ENCODE measurements at regions not wholly inside any gene's neighbourhood (a gene's known extent, or its start where the extent isn't known, plus 50 kb on each side); places are given as distances from the start of the nearest gene placed in this dataset.
"Not testable (repeated sequence)": the region's sequence is repeated elsewhere in the genome, so short reads cannot be mapped to it uniquely, and the experiment has no call there.

- no peak for DNase-seq
Observed at GRCh38 chr4:164116286-164116685, 621.8 kb downstream of the TMA16 start.

DNA sequence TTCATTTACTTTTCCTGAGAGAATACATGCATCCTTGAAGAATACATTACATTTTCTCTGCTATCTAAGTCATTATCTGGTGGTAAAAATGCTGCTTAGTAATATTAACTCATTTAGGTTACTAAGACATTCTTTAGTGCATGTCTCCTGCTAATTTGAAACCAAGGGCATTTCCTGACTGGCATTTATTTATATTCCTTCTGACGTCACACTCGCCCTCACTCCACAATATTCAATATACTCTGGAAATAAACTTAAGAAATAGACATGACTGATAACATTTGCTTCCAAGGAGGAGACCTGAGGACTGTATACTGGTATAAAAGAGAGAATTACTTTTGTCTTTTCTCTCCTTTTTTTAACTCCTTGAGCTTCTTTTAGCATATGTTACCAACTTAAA lies 619.5 kb upstream of the SMIM31 start:
- DNase-seq: no peak

DNA sequence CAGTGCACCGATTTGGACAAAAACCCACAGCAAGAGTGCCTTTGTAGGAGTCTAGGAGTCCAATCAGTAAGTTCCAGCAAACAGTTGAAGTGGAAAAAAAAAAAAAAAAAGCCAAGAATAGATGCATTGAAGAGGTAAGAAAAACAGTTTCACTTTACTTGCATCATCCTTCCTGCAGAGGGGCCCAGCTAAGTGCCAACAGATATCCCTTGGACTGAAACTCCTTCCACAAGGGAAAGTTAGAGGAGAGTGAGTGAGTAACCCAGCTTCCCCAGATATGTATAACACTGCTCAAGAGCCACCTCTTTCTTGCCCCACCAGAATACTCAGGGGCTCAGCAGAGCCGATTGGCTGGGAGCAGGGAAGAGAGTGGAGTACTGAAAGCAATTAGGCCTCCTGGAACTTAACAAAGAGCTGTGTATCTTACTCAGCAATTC lies 617.7 kb upstream of the SMIM31 start:
- DNase-seq: no peak

GRCh38 chr4:164138521-164138920 lies 615.4 kb upstream of the SMIM31 start:
- DNase-seq: no peak

GRCh38 chr4:164139291-164139690 lies 614.6 kb upstream of the SMIM31 start:
- DNase-seq: no peak

GRCh38 chr4:164141755-164142375 lies 612.1 kb upstream of the SMIM31 start:
- DNase-seq: not testable (repeated sequence)

DNA sequence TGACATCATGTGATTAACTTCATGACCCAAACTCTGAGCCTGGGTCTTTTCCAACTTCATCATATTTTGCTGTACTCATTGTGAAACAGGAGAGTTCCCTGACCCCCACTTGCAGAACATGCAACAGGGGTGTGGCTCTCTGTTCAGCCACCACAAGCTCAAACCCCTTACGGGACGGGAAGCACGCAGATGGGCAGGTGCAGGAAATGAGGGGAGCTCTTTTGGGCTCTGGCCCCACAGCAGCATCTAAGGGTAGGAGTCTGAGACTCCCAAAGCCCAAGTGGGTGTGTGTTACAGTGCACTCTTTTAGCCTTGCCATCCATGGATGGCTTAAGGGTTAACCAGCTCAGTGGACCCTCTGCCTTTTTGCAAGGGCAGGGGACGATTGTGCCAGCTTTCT lies 599.5 kb upstream of the SMIM31 start:
- no peak for DNase-seq

DNA sequence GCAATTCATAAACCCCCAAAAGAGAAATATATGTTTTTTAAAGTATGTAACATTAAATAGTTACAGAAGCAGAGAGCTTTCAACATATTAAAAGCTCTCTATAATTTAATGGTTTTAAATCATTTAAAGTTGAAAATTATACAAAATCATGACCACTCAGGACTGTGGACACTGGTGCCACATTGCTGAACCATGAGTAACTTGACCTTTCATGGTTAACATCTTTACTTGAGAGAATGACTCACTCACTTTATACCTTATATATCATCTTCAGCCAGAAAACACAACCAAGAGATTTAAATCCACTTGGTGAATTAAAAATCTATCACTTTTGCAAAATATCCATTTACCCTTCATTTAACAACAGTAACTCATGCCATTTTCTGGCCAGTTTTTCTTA lies 584.3 kb upstream of the SMIM31 start:
- no peak for DNase-seq

DNA sequence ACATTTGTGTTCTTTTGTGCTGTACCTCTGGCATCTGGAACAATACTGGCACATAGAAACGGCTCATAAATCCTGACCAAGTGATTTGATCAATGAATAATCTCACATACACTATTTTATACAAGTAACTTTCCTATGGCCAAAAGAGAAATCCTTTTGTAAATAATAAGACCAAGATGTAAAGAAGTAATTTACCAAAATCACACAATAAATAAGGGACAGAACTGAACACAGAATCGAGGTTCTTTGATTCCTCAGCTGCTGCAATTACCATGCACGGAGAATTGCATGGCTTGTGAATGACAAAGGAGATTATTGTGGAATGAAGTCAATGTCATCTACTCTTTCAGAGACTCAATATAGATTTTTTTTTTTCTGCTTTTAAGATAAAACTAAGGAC lies 576.8 kb upstream of the SMIM31 start:
- no peak for DNase-seq

GRCh38 chr4:164177753-164178152 lies 576.2 kb upstream of the SMIM31 start:
- DNase-seq: no peak

- no peak for DNase-seq
Observed at GRCh38 chr4:164188236-164188635, 565.7 kb upstream of the SMIM31 start.

GRCh38 chr4:164192844-164193243 lies 561.1 kb upstream of the SMIM31 start:
- DNase-seq: no peak

DNA sequence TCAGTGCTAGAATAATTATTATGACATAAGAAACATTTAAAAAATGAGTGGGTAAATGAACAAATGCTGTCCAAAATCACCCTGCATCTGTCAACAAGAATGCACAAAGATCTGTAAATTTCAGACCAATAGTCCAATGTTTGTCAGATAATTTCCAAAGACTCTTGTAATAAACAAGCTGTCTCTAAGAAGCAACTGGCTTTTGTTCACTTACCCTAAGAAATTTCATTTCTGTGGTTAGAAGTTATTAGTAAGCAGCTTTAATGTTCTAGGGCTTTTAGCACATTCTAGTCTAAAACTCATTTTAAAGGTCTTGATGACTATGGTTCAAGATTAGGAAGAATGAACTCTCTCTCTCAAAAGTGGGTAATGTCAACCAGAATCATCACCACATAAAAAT lies 560.3 kb upstream of the SMIM31 start:
- DNase-seq: no peak

DNA sequence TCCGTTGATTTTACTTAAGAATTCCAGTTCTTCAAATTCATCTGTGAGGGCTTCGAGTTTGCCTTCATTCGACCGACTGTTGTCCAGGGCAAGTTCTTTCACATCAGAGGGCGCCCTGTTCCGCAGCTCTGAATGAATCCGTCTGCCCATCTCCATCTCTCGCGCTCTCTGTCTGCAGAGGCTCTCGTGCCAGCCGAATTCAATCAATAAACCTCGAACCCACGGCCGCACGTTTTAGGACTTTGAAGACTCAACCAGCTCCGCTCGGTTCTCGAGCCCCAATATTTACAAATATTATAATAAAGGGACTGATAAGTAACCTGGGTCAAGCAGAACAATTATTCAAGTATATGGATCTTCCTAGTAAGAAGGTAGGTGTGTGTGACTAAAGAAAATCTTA lies 556.4 kb upstream of the SMIM31 start:
- no peak for DNase-seq

DNA sequence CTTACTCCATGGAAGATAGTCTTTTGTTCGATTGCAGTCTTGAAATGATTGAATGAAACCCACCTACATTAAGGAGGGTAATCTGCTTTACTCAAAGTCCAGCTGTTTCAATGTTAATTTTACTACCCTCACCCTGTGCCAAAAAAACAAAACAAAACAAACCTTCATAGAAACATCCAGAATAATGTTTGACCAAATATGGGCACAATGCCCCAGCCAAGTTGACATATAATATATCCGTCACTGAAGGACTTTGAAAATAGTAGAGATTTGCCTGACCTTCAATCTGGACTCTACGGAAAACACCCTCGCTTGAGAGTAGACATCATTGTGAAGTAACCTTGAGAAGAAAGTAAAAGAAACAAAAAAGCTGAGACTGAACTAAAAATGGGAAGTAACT lies 550.5 kb upstream of the SMIM31 start:
- DNase-seq: no peak

DNA sequence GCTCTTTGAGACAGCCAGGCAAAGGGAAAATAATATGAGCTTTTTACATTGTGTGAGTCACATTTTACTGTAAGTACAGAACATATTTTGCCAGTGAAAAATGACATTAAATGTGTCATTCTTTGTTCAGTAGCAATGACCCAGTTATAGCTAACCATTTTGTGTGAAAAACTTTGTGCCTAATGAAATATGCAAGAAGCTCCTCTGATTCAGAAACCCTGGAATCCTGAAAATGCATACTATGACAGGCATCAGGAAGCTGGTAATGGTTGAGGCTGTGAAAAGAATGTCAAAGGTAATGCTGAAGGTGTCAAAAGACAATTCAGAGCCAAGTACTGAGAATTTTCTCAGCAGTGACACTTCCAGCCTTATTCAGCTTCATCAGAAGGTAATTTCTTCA lies 549.5 kb upstream of the SMIM31 start:
- no peak for DNase-seq

DNA sequence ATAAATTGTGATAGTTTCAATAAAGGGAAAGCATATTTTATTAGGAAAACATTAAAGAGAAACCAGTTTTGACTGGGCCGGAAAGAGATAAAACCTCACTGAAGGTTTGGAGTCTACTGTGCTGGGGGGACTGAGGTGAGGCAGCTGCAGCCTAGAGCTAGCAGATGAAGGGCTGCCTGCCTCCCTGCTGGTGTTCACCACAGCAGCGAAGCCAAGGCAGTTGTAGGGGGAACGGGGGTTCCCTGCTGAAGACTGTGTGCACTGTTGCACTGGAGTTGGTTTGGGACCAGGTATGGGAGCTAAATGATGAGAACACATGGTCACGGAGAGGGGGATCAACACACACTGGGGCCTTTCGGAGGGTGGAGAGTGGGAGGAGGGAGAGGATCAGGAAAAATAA lies 546.5 kb upstream of the SMIM31 start:
- DNase-seq: no peak

- no peak for DNase-seq
Observed at GRCh38 chr4:164210377-164210776, 543.6 kb upstream of the SMIM31 start.

GRCh38 chr4:164212134-164212533 lies 541.8 kb upstream of the SMIM31 start:
- no peak for DNase-seq

DNA sequence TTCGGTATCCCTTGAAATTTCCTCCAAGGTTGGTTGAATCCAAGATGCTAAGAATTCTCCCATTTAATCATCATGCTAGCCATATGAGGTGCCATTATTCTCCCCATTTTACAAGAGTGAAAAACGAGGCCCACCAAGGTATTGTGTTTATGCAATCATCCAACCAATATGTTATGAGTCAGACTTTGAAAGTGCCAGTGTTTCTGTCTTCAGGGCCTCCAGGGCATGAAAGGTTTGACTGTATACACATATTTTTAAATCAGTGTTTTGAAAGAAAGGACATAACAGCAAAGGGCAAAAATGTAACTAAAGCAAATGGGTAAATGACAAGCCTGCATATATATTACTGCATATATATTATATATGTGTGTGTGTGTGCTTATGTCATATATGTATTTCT lies 541.2 kb upstream of the SMIM31 start:
- DNase-seq: no peak

DNA sequence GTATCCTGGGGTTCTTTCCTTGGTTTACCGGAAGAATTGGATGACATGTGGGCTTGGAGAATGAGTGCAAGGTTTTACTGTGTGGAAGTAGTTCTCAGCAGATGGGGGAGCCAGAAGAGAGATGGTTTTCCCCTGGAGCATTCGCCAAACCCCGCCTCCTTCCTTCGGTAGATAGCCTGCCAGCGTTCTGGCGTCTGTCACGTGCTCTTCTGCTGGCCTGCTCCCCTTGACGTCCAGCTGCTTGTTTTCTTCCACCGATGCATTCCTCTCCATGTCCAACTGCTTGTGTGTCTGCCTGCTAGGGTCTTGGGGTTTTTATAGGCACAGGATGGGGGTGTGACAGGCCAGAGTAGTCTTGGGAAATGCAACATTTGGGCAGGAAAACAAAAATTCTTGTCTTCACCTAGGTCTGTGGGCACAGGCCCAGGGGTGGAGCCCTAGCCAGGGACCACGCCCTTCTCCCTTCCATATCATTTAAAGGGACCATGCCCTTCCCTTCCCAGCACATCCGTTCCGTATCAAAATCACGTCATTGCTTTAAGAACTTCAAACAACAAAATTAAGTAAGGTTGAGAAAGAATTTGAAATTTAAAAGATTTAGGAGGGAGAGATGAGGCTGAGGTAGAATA lies 538.7 kb upstream of the SMIM31 start:
- no peak for DNase-seq

GRCh38 chr4:164221631-164222030 lies 532.3 kb upstream of the SMIM31 start:
- DNase-seq: no peak

GRCh38 chr4:164224871-164225270 lies 529.1 kb upstream of the SMIM31 start:
- no peak for DNase-seq

DNA sequence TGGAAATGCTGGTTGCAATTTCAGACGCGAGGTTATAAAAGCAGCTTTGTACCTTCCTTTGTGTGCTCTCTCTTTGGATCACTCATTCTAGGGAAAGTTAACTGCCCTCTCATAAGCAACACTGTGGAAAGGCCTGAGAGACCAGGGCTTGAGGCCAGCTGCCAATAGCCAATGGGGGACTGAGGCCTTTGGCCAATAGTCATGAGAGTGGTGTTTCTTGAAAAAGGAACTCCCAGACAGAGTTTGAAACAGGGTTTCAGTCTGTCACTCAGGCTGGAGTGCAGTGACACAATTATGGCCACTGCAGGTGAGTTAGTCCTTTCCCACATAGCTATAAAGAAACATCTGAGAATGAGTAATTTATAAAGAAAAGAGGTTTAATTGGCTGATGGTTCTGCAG lies 524.7 kb upstream of the SMIM31 start:
- DNase-seq: no peak

- DNase-seq: no peak
Observed at GRCh38 chr4:164239433-164239832, 514.5 kb upstream of the SMIM31 start.

Data from activated naive CD4-positive, alpha-beta T cell (primary cell).